ENCODE measurements at regions not wholly inside any gene's neighbourhood (a gene's known extent, or its start where the extent isn't known, plus 50 kb on each side); places are given as distances from the start of the nearest gene placed in this dataset.

- TF ChIP-seq SP1 (CRISPR knock-in tag; conservative IDR thresholded peaks at IDR 0.05) = no peak
- TF ChIP-seq, protein P1, sequence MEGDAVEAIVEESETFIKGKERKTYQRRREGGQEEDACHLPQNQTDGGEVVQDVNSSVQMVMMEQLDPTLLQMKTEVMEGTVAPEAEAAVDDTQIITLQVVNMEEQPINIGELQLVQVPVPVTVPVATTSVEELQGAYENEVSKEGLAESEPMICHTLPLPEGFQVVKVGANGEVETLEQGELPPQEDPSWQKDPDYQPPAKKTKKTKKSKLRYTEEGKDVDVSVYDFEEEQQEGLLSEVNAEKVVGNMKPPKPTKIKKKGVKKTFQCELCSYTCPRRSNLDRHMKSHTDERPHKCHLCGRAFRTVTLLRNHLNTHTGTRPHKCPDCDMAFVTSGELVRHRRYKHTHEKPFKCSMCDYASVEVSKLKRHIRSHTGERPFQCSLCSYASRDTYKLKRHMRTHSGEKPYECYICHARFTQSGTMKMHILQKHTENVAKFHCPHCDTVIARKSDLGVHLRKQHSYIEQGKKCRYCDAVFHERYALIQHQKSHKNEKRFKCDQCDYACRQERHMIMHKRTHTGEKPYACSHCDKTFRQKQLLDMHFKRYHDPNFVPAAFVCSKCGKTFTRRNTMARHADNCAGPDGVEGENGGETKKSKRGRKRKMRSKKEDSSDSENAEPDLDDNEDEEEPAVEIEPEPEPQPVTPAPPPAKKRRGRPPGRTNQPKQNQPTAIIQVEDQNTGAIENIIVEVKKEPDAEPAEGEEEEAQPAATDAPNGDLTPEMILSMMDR (IDR thresholded peaks at IDR 0.05) = no peak
- TF ChIP-seq, protein P2, sequence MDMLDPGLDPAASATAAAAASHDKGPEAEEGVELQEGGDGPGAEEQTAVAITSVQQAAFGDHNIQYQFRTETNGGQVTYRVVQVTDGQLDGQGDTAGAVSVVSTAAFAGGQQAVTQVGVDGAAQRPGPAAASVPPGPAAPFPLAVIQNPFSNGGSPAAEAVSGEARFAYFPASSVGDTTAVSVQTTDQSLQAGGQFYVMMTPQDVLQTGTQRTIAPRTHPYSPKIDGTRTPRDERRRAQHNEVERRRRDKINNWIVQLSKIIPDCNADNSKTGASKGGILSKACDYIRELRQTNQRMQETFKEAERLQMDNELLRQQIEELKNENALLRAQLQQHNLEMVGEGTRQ (CRISPR knock-in tag; IDR thresholded peaks at IDR 0.05) = no peak
Measured at GRCh38 chr3:10644189-10644588, 138.8 kb upstream of the ATP2B2 start.
